ENCODE measurements at regions not wholly inside any gene's neighbourhood (a gene's known extent, or its start where the extent isn't known, plus 50 kb on each side); places are given as distances from the start of the nearest gene placed in this dataset.

- Histone ChIP-seq H2AFZ (ENCODE audit: low read depth, low read length) (no peak overlapping the region), H3K27ac (ENCODE audit: extremely low read depth, low read depth, low read length) (no peak overlapping the region), H3K9me3 (replicated peaks; ENCODE audit: control insufficient read depth, insufficient read depth, low read depth, low read length) (no peaks in the 10 kb centered on the region), H3K79me2 (ENCODE audit: control insufficient read depth, insufficient read depth, low read length) (peaks cover 48% of the 10 kb centered on the region), H4K20me1 (replicated peaks; ENCODE audit: control insufficient read depth, insufficient read depth, low read length) (no peaks in the 10 kb centered on the region), H3K36me3 (ENCODE audit: control insufficient read depth, insufficient read depth, low read length) (peaks cover 50% of the 10 kb centered on the region), H3K9ac (ENCODE audit: insufficient read depth in 1 of 2, low read depth in 2 of 2, low read length in 2 of 2) (no peak overlapping the region), H3K9me1 (ENCODE audit: control insufficient read depth, insufficient read depth, low read length) (no peaks in the 10 kb centered on the region), H3K4me1 (replicated peaks in 1 of 2; ENCODE audit: control insufficient read depth in 2 of 2, insufficient read depth in 2 of 2, low read length in 2 of 2) (no peaks in the 10 kb centered on the region; a peak in 1 of 5 replicates), H3K4me3 (no peak overlapping the region), H3K27me3 (ENCODE audit: control insufficient read depth in 2 of 2, insufficient read depth in 2 of 2, low read length in 2 of 2) (no peaks in the 10 kb centered on the region), H3K4me2 (ENCODE audit: insufficient read depth, low read length) (no peak overlapping the region)
- FAIRE-seq (no peak), DNase-seq (ENCODE audit: extremely low read depth in 1 of 4, low spot score in 3 of 4) (no peak), ATAC-seq (no peak)
- ChIA-PET POLR2A (no interaction called here), CTCF (ENCODE audit: low intra/inter-chr PET ratio) (no interaction called here)
- BruUV-seq (replicated peaks) = no TSS peak
- intact Hi-C loops (cut with micrococcal nuclease) (no loop called here), in situ Hi-C loops (cut with MboI) (no loop called here)
- TF ChIP-seq ZNF407 (IDR thresholded peaks at IDR 0.05; ENCODE audit: low read depth) = no peak
- TF ChIP-seq, protein P1, sequence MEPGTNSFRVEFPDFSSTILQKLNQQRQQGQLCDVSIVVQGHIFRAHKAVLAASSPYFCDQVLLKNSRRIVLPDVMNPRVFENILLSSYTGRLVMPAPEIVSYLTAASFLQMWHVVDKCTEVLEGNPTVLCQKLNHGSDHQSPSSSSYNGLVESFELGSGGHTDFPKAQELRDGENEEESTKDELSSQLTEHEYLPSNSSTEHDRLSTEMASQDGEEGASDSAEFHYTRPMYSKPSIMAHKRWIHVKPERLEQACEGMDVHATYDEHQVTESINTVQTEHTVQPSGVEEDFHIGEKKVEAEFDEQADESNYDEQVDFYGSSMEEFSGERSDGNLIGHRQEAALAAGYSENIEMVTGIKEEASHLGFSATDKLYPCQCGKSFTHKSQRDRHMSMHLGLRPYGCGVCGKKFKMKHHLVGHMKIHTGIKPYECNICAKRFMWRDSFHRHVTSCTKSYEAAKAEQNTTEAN (CRISPR knock-in tag; IDR thresholded peaks at IDR 0.05) = no peak
- no peak for TF ChIP-seq ZNF280A (IDR thresholded peaks at IDR 0.05; ENCODE audit: low read depth, partially characterized antibody)
- TF ChIP-seq CBX5 (IDR thresholded peaks at IDR 0.05; ENCODE audit: borderline replicate concordance, low read depth) = no peak
- TF ChIP-seq HEY1 (CRISPR knock-in tag; IDR thresholded peaks at IDR 0.05; ENCODE audit: borderline replicate concordance) = no peak
- TF ChIP-seq FOS (IDR thresholded peaks at IDR 0.05; ENCODE audit: extremely low read depth, insufficient read length) = no peak
- TF ChIP-seq ZNF583 (CRISPR knock-in tag; IDR thresholded peaks at IDR 0.05) = no peak
- no peak for TF ChIP-seq ZNF586 (CRISPR knock-in tag; conservative IDR thresholded peaks at IDR 0.05)
- TF ChIP-seq NCOA6 (IDR thresholded peaks at IDR 0.05) = no peak
- TF ChIP-seq KLF6 (CRISPR knock-in tag; IDR thresholded peaks at IDR 0.05; ENCODE audit: borderline replicate concordance) = no peak
- TF ChIP-seq KDM1A (IDR thresholded peaks at IDR 0.05) = no peak
- TF ChIP-seq MCM5 (IDR thresholded peaks at IDR 0.05; ENCODE audit: low read depth) = no peak
Observed at GRCh38 chr4:23006756-23007155, 314.0 kb downstream of the GBA3 start.

All from K562 (cell line).